ENCODE measurements at regions not wholly inside any gene's neighbourhood (a gene's known extent, or its start where the extent isn't known, plus 50 kb on each side); places are given as distances from the start of the nearest gene placed in this dataset.
"Not testable (repeated sequence)": the region's sequence is repeated elsewhere in the genome, so short reads cannot be mapped to it uniquely, and the experiment has no call there.

GRCh38 chr1:95584315-95584714 is 350.3 kb downstream of the RWDD3 start:
- no peak for DNase-seq (ENCODE audit: low read depth in 2 of 2)

- no peak for DNase-seq (ENCODE audit: low read depth in 2 of 2)
Measured at GRCh38 chr1:95604771-95605170, 370.8 kb downstream of the RWDD3 start.

- no peak for DNase-seq (ENCODE audit: low read depth in 2 of 2)
Measured at GRCh38 chr1:95614197-95614596, 380.2 kb downstream of the RWDD3 start.

- no peak for DNase-seq (ENCODE audit: low read depth in 2 of 2)
Measured at GRCh38 chr1:95615421-95615820, 381.4 kb downstream of the RWDD3 start.

- no peak for DNase-seq (ENCODE audit: low read depth in 2 of 2)
Measured at GRCh38 chr1:95620076-95620475, 386.1 kb downstream of the RWDD3 start.

- DNase-seq (ENCODE audit: low read depth in 2 of 2) = no peak
Measured at GRCh38 chr1:95622609-95623008, 388.6 kb downstream of the RWDD3 start.

GRCh38 chr1:95625224-95625623 is 391.2 kb downstream of the RWDD3 start:
- DNase-seq (ENCODE audit: low read depth in 2 of 2) = no peak

- DNase-seq (ENCODE audit: low read depth in 2 of 2) = no peak
Measured at GRCh38 chr1:95627244-95627643, 393.2 kb downstream of the RWDD3 start.

GRCh38 chr1:95631695-95632094 is 397.7 kb downstream of the RWDD3 start:
- DNase-seq (ENCODE audit: low read depth in 2 of 2) = no peak

GRCh38 chr1:95635811-95636210 is 401.8 kb downstream of the RWDD3 start:
- no peak for DNase-seq (ENCODE audit: low read depth in 2 of 2)

- no peak for DNase-seq (ENCODE audit: low read depth in 2 of 2)
Measured at GRCh38 chr1:95636897-95637296, 402.9 kb downstream of the RWDD3 start.

GRCh38 chr1:95640746-95641145 is 406.7 kb downstream of the RWDD3 start:
- DNase-seq (ENCODE audit: low read depth in 2 of 2) = no peak

GRCh38 chr1:95641386-95641785 is 407.4 kb downstream of the RWDD3 start:
- no peak for DNase-seq (ENCODE audit: low read depth in 2 of 2)

GRCh38 chr1:95642035-95642434 is 408.0 kb downstream of the RWDD3 start:
- DNase-seq (ENCODE audit: low read depth in 2 of 2) = no peak

GRCh38 chr1:95643071-95643470 is 409.1 kb downstream of the RWDD3 start:
- DNase-seq (ENCODE audit: low read depth in 2 of 2) = no peak

- DNase-seq (ENCODE audit: low read depth in 2 of 2) = not testable (repeated sequence)
Measured at GRCh38 chr1:95645126-95645525, 411.1 kb downstream of the RWDD3 start.

GRCh38 chr1:95650631-95651030 is 416.6 kb downstream of the RWDD3 start:
- DNase-seq (ENCODE audit: low read depth in 2 of 2) = no peak

GRCh38 chr1:95652423-95652965 is 418.5 kb downstream of the RWDD3 start:
- no peak for DNase-seq (ENCODE audit: low read depth in 2 of 2)

GRCh38 chr1:95653618-95654017 is 419.6 kb downstream of the RWDD3 start:
- DNase-seq (ENCODE audit: low read depth in 2 of 2) = no peak

GRCh38 chr1:95655321-95656020 is 421.5 kb downstream of the RWDD3 start:
- no peak for DNase-seq (ENCODE audit: low read depth in 2 of 2)

GRCh38 chr1:95657248-95657647 is 423.2 kb downstream of the RWDD3 start:
- no peak for DNase-seq (ENCODE audit: low read depth in 2 of 2)

- DNase-seq (ENCODE audit: low read depth in 2 of 2) = no peak
Measured at GRCh38 chr1:95659166-95659565, 425.2 kb downstream of the RWDD3 start.

- DNase-seq (ENCODE audit: low read depth in 2 of 2) = no peak
Measured at GRCh38 chr1:95659588-95659987, 425.6 kb downstream of the RWDD3 start.

- no peak for DNase-seq (ENCODE audit: low read depth in 2 of 2)
Measured at GRCh38 chr1:95660736-95661135, 426.7 kb downstream of the RWDD3 start.

Data from stimulated activated CD4-positive, alpha-beta T cell treated with anti-CD3 and anti-CD28 coated beads, Interleukin-4, amount 100 ng/mL, for 48 hours (primary cell).